ENCODE measurements at regions not wholly inside any gene's neighbourhood (a gene's known extent, or its start where the extent isn't known, plus 50 kb on each side); places are given as distances from the start of the nearest gene placed in this dataset.

GRCh38 chr14:22158560-22158959 lies 430.5 kb downstream of the DAD1 start:
- no peaks in the 10 kb centered on the region for H3K4me1 ChIP-seq (ENCODE audit: insufficient read depth, low read length)
- no peaks in the 10 kb centered on the region for H3K36me3 ChIP-seq (ENCODE audit: insufficient read depth, low read length)
- H3K79me2 ChIP-seq (ENCODE audit: insufficient read depth, low read length), result no peaks in the 10 kb centered on the region
- H3K4me2 ChIP-seq (ENCODE audit: insufficient read depth, low read length), result no peak overlapping the region
- H3K27me3 ChIP-seq (ENCODE audit: insufficient read depth, low read length), result no peaks in the 10 kb centered on the region
- no peak overlapping the region for H2AFZ ChIP-seq (ENCODE audit: low read length)
- H3K4me3 ChIP-seq (ENCODE audit: insufficient read depth, low read length), result no peak overlapping the region
- DNase-seq (ENCODE audit: insufficient read length, low spot score, missing footprints), result no peak
- TF ChIP-seq CTCF (IDR thresholded peaks at IDR 0.05; ENCODE audit: extremely low read depth, low read depth, low read length), result no peak
- no peaks in the 10 kb centered on the region for H4K20me1 ChIP-seq (ENCODE audit: insufficient read depth, low read length)
- no peaks in the 10 kb centered on the region for H3K9me3 ChIP-seq (ENCODE audit: low read depth, low read length)
- H3K27ac ChIP-seq (ENCODE audit: low read depth, low read length), result no peak overlapping the region

GRCh38 chr14:22155571-22155970 lies 433.5 kb downstream of the DAD1 start:
- H3K27me3 ChIP-seq (ENCODE audit: insufficient read depth, low read length), result no peaks in the 10 kb centered on the region
- no peak overlapping the region for H3K4me2 ChIP-seq (ENCODE audit: insufficient read depth, low read length)
- no peaks in the 10 kb centered on the region for H3K9me3 ChIP-seq (ENCODE audit: low read depth, low read length)
- DNase-seq (ENCODE audit: insufficient read length, low spot score, missing footprints), result no peak
- H3K36me3 ChIP-seq (ENCODE audit: insufficient read depth, low read length), result no peaks in the 10 kb centered on the region
- no peak overlapping the region for H3K4me3 ChIP-seq (ENCODE audit: insufficient read depth, low read length)
- no peak for TF ChIP-seq CTCF (IDR thresholded peaks at IDR 0.05; ENCODE audit: extremely low read depth, low read depth, low read length)
- H3K79me2 ChIP-seq (ENCODE audit: insufficient read depth, low read length), result no peaks in the 10 kb centered on the region
- no peaks in the 10 kb centered on the region for H4K20me1 ChIP-seq (ENCODE audit: insufficient read depth, low read length)
- no peak overlapping the region for H2AFZ ChIP-seq (ENCODE audit: low read length)
- H3K4me1 ChIP-seq (ENCODE audit: insufficient read depth, low read length), result no peaks in the 10 kb centered on the region
- no peak overlapping the region for H3K27ac ChIP-seq (ENCODE audit: low read depth, low read length)

- Histone ChIP-seq H3K4me2 (ENCODE audit: insufficient read depth, low read length) (no peak overlapping the region), H4K20me1 (ENCODE audit: insufficient read depth, low read length) (no peaks in the 10 kb centered on the region), H3K79me2 (ENCODE audit: insufficient read depth, low read length) (no peaks in the 10 kb centered on the region), H2AFZ (ENCODE audit: low read length) (no peak overlapping the region), H3K9me3 (ENCODE audit: low read depth, low read length) (no peaks in the 10 kb centered on the region), H3K36me3 (ENCODE audit: insufficient read depth, low read length) (no peaks in the 10 kb centered on the region), H3K27me3 (ENCODE audit: insufficient read depth, low read length) (no peaks in the 10 kb centered on the region), H3K4me3 (ENCODE audit: insufficient read depth, low read length) (no peak overlapping the region), H3K4me1 (ENCODE audit: insufficient read depth, low read length) (no peaks in the 10 kb centered on the region), H3K27ac (ENCODE audit: low read depth, low read length) (no peak overlapping the region)
- no peak for TF ChIP-seq CTCF (IDR thresholded peaks at IDR 0.05; ENCODE audit: extremely low read depth, low read depth, low read length)
- DNase-seq (ENCODE audit: insufficient read length, low spot score, missing footprints), result no peak
These were observed 436.1 kb downstream of the DAD1 start for GRCh38 chr14:22152903-22153302.

GRCh38 chr14:22152161-22152870 lies 436.7 kb downstream of the DAD1 start:
- TF ChIP-seq CTCF (IDR thresholded peaks at IDR 0.05; ENCODE audit: extremely low read depth, low read depth, low read length), result no peak
- DNase-seq (ENCODE audit: insufficient read length, low spot score, missing footprints), result no peak
- Histone ChIP-seq H2AFZ (ENCODE audit: low read length) (no peak overlapping the region), H3K4me3 (ENCODE audit: insufficient read depth, low read length) (no peak overlapping the region), H3K27ac (ENCODE audit: low read depth, low read length) (no peak overlapping the region), H3K36me3 (ENCODE audit: insufficient read depth, low read length) (no peaks in the 10 kb centered on the region), H3K79me2 (ENCODE audit: insufficient read depth, low read length) (no peaks in the 10 kb centered on the region), H3K4me2 (ENCODE audit: insufficient read depth, low read length) (no peak overlapping the region), H4K20me1 (ENCODE audit: insufficient read depth, low read length) (no peaks in the 10 kb centered on the region), H3K27me3 (ENCODE audit: insufficient read depth, low read length) (no peaks in the 10 kb centered on the region), H3K9me3 (ENCODE audit: low read depth, low read length) (no peaks in the 10 kb centered on the region), H3K4me1 (ENCODE audit: insufficient read depth, low read length) (no peaks in the 10 kb centered on the region)

All from osteoblast (primary cell).